ENCODE measurements at regions not wholly inside any gene's neighbourhood (a gene's known extent, or its start where the extent isn't known, plus 50 kb on each side); places are given as distances from the start of the nearest gene placed in this dataset.
"Not testable (repeated sequence)": the region's sequence is repeated elsewhere in the genome, so short reads cannot be mapped to it uniquely, and the experiment has no call there.

DNA sequence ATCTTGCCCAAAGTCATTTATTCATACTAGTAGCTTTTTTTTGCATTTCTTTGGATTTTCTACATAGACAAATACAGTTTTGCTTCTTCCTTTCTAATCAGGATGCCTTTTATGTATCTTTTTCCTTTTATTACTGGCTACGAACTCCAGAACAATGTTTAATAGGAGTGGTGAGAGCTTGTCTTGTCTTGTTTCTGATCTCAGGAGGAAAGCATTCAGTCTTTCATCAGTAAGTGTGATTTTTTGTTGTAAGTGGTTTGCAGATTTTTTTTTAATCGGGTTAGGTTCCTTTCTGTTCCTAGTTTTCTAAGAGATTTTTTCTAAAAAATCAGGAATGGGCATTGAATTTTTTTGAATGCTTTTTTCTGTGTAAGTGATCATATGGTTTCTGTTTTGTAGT lies 86.8 kb downstream of the PROP1 start:
- TF ChIP-seq, protein P1, sequence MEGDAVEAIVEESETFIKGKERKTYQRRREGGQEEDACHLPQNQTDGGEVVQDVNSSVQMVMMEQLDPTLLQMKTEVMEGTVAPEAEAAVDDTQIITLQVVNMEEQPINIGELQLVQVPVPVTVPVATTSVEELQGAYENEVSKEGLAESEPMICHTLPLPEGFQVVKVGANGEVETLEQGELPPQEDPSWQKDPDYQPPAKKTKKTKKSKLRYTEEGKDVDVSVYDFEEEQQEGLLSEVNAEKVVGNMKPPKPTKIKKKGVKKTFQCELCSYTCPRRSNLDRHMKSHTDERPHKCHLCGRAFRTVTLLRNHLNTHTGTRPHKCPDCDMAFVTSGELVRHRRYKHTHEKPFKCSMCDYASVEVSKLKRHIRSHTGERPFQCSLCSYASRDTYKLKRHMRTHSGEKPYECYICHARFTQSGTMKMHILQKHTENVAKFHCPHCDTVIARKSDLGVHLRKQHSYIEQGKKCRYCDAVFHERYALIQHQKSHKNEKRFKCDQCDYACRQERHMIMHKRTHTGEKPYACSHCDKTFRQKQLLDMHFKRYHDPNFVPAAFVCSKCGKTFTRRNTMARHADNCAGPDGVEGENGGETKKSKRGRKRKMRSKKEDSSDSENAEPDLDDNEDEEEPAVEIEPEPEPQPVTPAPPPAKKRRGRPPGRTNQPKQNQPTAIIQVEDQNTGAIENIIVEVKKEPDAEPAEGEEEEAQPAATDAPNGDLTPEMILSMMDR (IDR thresholded peaks at IDR 0.05) = not testable (repeated sequence)
- not testable (repeated sequence) for TF ChIP-seq POLR2AphosphoS5 (IDR thresholded peaks at IDR 0.05)
